Mesenchymal stem cell (in vitro differentiated cells and primary cell): ENCODE measurements at regions not wholly inside any gene's neighbourhood (a gene's known extent, or its start where the extent isn't known, plus 50 kb on each side); places are given as distances from the start of the nearest gene placed in this dataset.
A peak's percentile ranks its signal among the peaks of the same experiment; 100 is the strongest.

ENCODE experiments used
- DNase-seq: peaks from one replicate; pipeline ENCODE4 v3.0.0-alpha.2; 2013
- H2AFZ ChIP-seq: one replicate; pipeline ENCODE4 v1.6.1; 2013; ENCODE audit warnings: low read depth, mild to moderate bottlenecking, control low read depth, inconsistent platforms, low read length, moderate library complexity
- H2AK5ac ChIP-seq: 2 replicates; pipeline ENCODE4 v1.6.1; 2013; ENCODE audit warnings: low read length, moderate library complexity, mild to moderate bottlenecking, inconsistent platforms; ENCODE audit not compliant: severe bottlenecking
- H2BK120ac ChIP-seq: one replicate; pipeline ENCODE4 v1.6.1; 2013; ENCODE audit warnings: low read depth, mild to moderate bottlenecking, inconsistent platforms, low read length, moderate library complexity
- H2BK12ac ChIP-seq, 2 experiments: one replicate each; pipeline ENCODE4 v1.6.1; 2013; ENCODE audit warnings: inconsistent platforms in 2 of 2, low read length in 2 of 2, mild to moderate bottlenecking in 2 of 2, moderate library complexity in 2 of 2, control low read depth in 1 of 2
- H2BK15ac ChIP-seq: one replicate; pipeline ENCODE4 v1.6.1; 2013; ENCODE audit warnings: mild to moderate bottlenecking, low read depth, inconsistent platforms; ENCODE audit not compliant: poor library complexity, severe bottlenecking
- H2BK5ac ChIP-seq: 2 replicates; pipeline ENCODE4 v1.6.1; 2013; ENCODE audit warnings: low read depth, mild to moderate bottlenecking, low read length, control low read depth, inconsistent platforms; ENCODE audit not compliant: poor library complexity, severe bottlenecking
- H3K14ac ChIP-seq, 2 experiments: one replicate each; pipeline ENCODE4 v1.6.1; 2013; ENCODE audit warnings: inconsistent platforms in 2 of 2, low read length in 2 of 2, control low read depth in 1 of 2, mild to moderate bottlenecking in 1 of 2, moderate library complexity in 1 of 2
- H3K18ac ChIP-seq, 2 experiments: one replicate each; pipeline ENCODE4 v1.6.1; 2013; ENCODE audit warnings: inconsistent platforms in 2 of 2, low read length in 2 of 2, control low read depth in 1 of 2, low read depth in 1 of 2, mild to moderate bottlenecking in 1 of 2
- H3K23ac ChIP-seq, 2 experiments: one replicate each; pipeline ENCODE4 v1.6.1; 2013; ENCODE audit warnings: inconsistent platforms in 2 of 2, low read length in 2 of 2, mild to moderate bottlenecking in 2 of 2, moderate library complexity in 2 of 2, control low read depth in 1 of 2
- H3K27ac ChIP-seq: 2 replicates; pipeline ENCODE4 v1.5.1; 2013; ENCODE audit warnings: mild to moderate bottlenecking, moderate library complexity, low read length, control low read depth, inconsistent platforms; ENCODE audit not compliant: poor library complexity, severe bottlenecking
- H3K27me3 ChIP-seq, 2 experiments: 2 replicates each; pipeline versions ENCODE4 v1.6.1 to v1.7.0; 2013; ENCODE audit warnings: low read length in 2 of 2, mild to moderate bottlenecking in 2 of 2, moderate library complexity in 2 of 2, control low read depth in 1 of 2, inconsistent platforms in 1 of 2; ENCODE audit not compliant: control insufficient read depth in 1 of 2, insufficient read depth in 1 of 2
- H3K36me3 ChIP-seq, 2 experiments: 2 replicates each; pipeline versions ENCODE4 v1.6.1 to v1.7.0; 2013; ENCODE audit warnings: low read length in 2 of 2, control low read depth in 1 of 2, inconsistent platforms in 1 of 2, low read depth in 1 of 2, mild to moderate bottlenecking in 1 of 2; ENCODE audit not compliant: insufficient read depth in 2 of 2, control insufficient read depth in 1 of 2
- H3K4ac ChIP-seq, 2 experiments: one replicate each; pipeline ENCODE4 v1.6.1; 2013; ENCODE audit warnings: inconsistent platforms in 2 of 2, low read length in 2 of 2, mild to moderate bottlenecking in 2 of 2, moderate library complexity in 2 of 2, control low read depth in 1 of 2, low read depth in 1 of 2
- H3K4me1 ChIP-seq: 2 replicates; pipeline ENCODE4 v1.6.1; 2013; ENCODE audit warnings: low read depth, low read length, control low read depth; ENCODE audit not compliant: control insufficient read depth, insufficient read depth
- H3K4me2 ChIP-seq: 2 replicates; pipeline ENCODE4 v1.6.1; 2013; ENCODE audit warnings: low read length, mild to moderate bottlenecking, inconsistent platforms; ENCODE audit not compliant: poor library complexity, severe bottlenecking
- H3K4me3 ChIP-seq, 2 experiments: 2 replicates each; pipeline versions ENCODE4 v1.5.1 to v1.7.0; 2013; ENCODE audit warnings: low read length in 2 of 2, mild to moderate bottlenecking in 2 of 2, control low read depth in 1 of 2, low read depth in 1 of 2; ENCODE audit not compliant: insufficient read depth in 1 of 2
- H3K79me1 ChIP-seq: replicated peaks from 2 replicates; pipeline ENCODE4 v1.6.1; 2013; ENCODE audit warnings: mild to moderate bottlenecking, control low read depth, low read length, inconsistent platforms; ENCODE audit not compliant: poor library complexity, severe bottlenecking
- H3K9ac ChIP-seq: 2 replicates; pipeline ENCODE4 v1.7.0; 2013; ENCODE audit warnings: mild to moderate bottlenecking, low read length, moderate library complexity
- H3K9me3 ChIP-seq: 2 replicates; pipeline ENCODE4 v1.7.0; 2013; ENCODE audit warnings: mild to moderate bottlenecking, low read length; ENCODE audit not compliant: control insufficient read depth
- H4K8ac ChIP-seq: one replicate; pipeline ENCODE4 v1.6.1; 2013; ENCODE audit warnings: inconsistent platforms, mild to moderate bottlenecking, low read length, moderate library complexity
- H4K91ac ChIP-seq: one replicate; pipeline ENCODE4 v1.6.1; 2013; ENCODE audit warnings: mild to moderate bottlenecking, low read length, inconsistent platforms
- WGBS: methylation state at CpG from one replicate; pipeline ENCODE4 v1.1.7; 2013; ENCODE audit warnings: mixed read lengths; 5-methylcytosine and 5-hydroxymethylcytosine counted together

- Histone ChIP-seq H3K27ac (no peak overlapping the region), H2BK15ac (no peak overlapping the region), H2BK120ac (no peak overlapping the region), H3K9me3 (no peaks in the 10 kb centered on the region), H3K18ac (no peak overlapping the region), H3K14ac (no peak overlapping the region), H2AK5ac (peak overlapping the region; percentile 63), H3K27me3 (peaks cover 0 to 3% of the 10 kb centered on the region in 2 experiments), H3K4me2 (no peak overlapping the region), H2BK5ac (no peak overlapping the region), H3K4ac (no peak overlapping the region), H3K23ac (no peak overlapping the region), H3K36me3 (no peaks in the 10 kb centered on the region), H2AFZ (no peak overlapping the region), H3K79me1 (no peaks in the 10 kb centered on the region), H4K91ac (no peak overlapping the region), H3K4me1 (peaks cover 21% of the 10 kb centered on the region), H2BK12ac (peak overlapping the region in 1 of 2 experiments; percentile 37), H4K8ac (no peak overlapping the region), H3K4me3 (no peak overlapping the region), H3K9ac (no peak overlapping the region)
- no peak for DNase-seq
- 91% methylated on average over 2 of the region's 3 CpGs for WGBS
Observed at GRCh38 chr19:31103228-31103627, 246.0 kb downstream of the TSHZ3 start.

GRCh38 chr19:31102674-31103073 lies 246.6 kb downstream of the TSHZ3 start:
- Histone ChIP-seq H3K4me2 (no peak overlapping the region), H2AFZ (no peak overlapping the region), H3K23ac (no peak overlapping the region), H4K91ac (no peak overlapping the region), H2AK5ac (peak overlapping the region; percentile 16), H3K4ac (no peak overlapping the region), H3K14ac (no peak overlapping the region), H4K8ac (no peak overlapping the region), H3K79me1 (no peaks in the 10 kb centered on the region), H3K9me3 (no peaks in the 10 kb centered on the region), H2BK12ac (no peak overlapping the region), H2BK15ac (no peak overlapping the region), H3K27me3 (peaks cover 0 to 3% of the 10 kb centered on the region in 2 experiments), H2BK5ac (no peak overlapping the region), H3K36me3 (no peaks in the 10 kb centered on the region), H3K4me3 (no peak overlapping the region), H3K4me1 (peaks cover 21% of the 10 kb centered on the region), H3K9ac (no peak overlapping the region), H2BK120ac (no peak overlapping the region), H3K27ac (peak overlapping the region; percentile 93), H3K18ac (no peak overlapping the region)
- DNase-seq, result no peak
- 100% methylated on average over 2 of the region's 2 CpGs for WGBS

- Histone ChIP-seq H3K9ac (no peak overlapping the region), H3K27me3 (no peaks in the 10 kb centered on the region)
Observed at GRCh38 chr19:31100981-31101380, 248.3 kb downstream of the TSHZ3 start.

GRCh38 chr19:31100206-31100590 lies 249.0 kb downstream of the TSHZ3 start:
- Histone ChIP-seq H2BK120ac (no peak overlapping the region), H3K36me3 (no peaks in the 10 kb centered on the region), H3K27me3 (no peaks in the 10 kb centered on the region), H3K9ac (no peak overlapping the region), H2AK5ac (peak overlapping the region; percentile 33), H3K18ac (peak overlapping the region in 1 of 2 experiments; percentile 37), H3K4me3 (no peak overlapping the region), H3K79me1 (no peaks in the 10 kb centered on the region), H4K8ac (no peak overlapping the region), H3K4me2 (no peak overlapping the region), H2BK12ac (no peak overlapping the region), H2BK15ac (no peak overlapping the region), H2AFZ (no peak overlapping the region), H3K9me3 (no peaks in the 10 kb centered on the region), H2BK5ac (peak overlapping the region; percentile 9), H4K91ac (no peak overlapping the region), H3K27ac (peak overlapping the region; percentile 71), H3K14ac (no peak overlapping the region), H3K23ac (no peak overlapping the region), H3K4me1 (peaks cover 21% of the 10 kb centered on the region), H3K4ac (peak overlapping the region in 1 of 2 experiments; percentile 47)
- no peak for DNase-seq
- 89% methylated on average over 3 of the region's 3 CpGs for WGBS

More at GRCh38 chr19:31100981-31101380, 248.3 kb downstream of the TSHZ3 start:
- Histone ChIP-seq H3K18ac (no peak overlapping the region), H3K4ac (no peak overlapping the region), H2BK5ac (peak overlapping the region; percentile 63), H3K23ac (no peak overlapping the region), H2BK12ac (no peak overlapping the region), H4K8ac (no peak overlapping the region), H3K4me1 (peaks cover 21% of the 10 kb centered on the region), H3K14ac (no peak overlapping the region), H3K36me3 (no peaks in the 10 kb centered on the region), H2AK5ac (no peak overlapping the region), H4K91ac (no peak overlapping the region), H2BK15ac (no peak overlapping the region), H3K9me3 (no peaks in the 10 kb centered on the region), H3K27ac (peak overlapping the region; percentile 93), H2BK120ac (no peak overlapping the region), H3K79me1 (no peaks in the 10 kb centered on the region), H3K4me2 (peak overlapping the region; percentile 10), H3K4me3 (no peak overlapping the region), H2AFZ (no peak overlapping the region)
- no peak for DNase-seq
- WGBS, result 73% methylated on average over 5 of the region's 7 CpGs
